ENCODE measurements at regions not wholly inside any gene's neighbourhood (a gene's known extent, or its start where the extent isn't known, plus 50 kb on each side); places are given as distances from the start of the nearest gene placed in this dataset.

DNA sequence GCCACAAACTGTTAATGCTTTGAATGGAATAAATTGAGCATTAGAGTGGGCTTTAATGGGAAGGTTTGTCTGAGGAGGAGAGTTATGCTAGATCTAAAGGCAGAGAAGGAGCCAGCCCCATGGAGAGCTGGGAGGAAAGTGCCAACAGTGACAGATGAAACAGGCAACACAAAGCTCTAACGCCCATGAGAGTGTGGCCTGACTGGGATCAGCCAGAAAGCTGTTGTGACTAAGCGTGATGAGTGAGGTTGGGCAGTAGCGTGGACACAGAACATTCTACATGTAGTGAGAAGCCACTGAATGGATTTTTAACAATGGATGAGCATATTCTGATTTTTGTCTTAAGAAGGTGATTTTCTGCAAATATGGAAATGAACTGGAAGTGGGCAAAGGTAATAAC lies 185.3 kb upstream of the SIX2 start:
- Histone ChIP-seq H3K36me3 (replicated peaks in 1 of 2; ENCODE audit: control insufficient read depth in 2 of 2, insufficient read depth in 2 of 2, low read length in 2 of 2) (no peaks in the 10 kb centered on the region), H2AFZ (ENCODE audit: low read length) (no peak overlapping the region), H3K9me3 (replicated peaks in 1 of 2; ENCODE audit: control insufficient read depth in 2 of 2, insufficient read depth in 1 of 2, low read depth in 1 of 2, low read length in 2 of 2) (no peaks in the 10 kb centered on the region), H3K79me1 (ENCODE audit: low read depth, low read length) (no peaks in the 10 kb centered on the region), H3K4me2 (ENCODE audit: insufficient read depth, low read length, poor library complexity, severe bottlenecking) (no peak overlapping the region), H2BK12ac (ENCODE audit: low read length) (no peak overlapping the region), H3K9ac (ENCODE audit: low read depth, low read length, poor library complexity) (no peak overlapping the region), H3K4ac (ENCODE audit: low read length) (no peak overlapping the region), H3K27me3 (ENCODE audit: control insufficient read depth in 3 of 3, insufficient read depth in 3 of 3, low read depth in 1 of 3, low read length in 3 of 3) (no peaks in the 10 kb centered on the region), H3K4me1 (ENCODE audit: control insufficient read depth in 2 of 2, insufficient read depth in 1 of 2, low read depth in 1 of 2, low read length in 2 of 2) (no peaks in the 10 kb centered on the region), H4K8ac (ENCODE audit: low read depth, low read length) (no peak overlapping the region), H3K4me3 (ENCODE audit: low read length in 2 of 2) (no peak overlapping the region), H3K14ac (ENCODE audit: low read length) (no peak overlapping the region), H4K91ac (ENCODE audit: low read depth, low read length, poor library complexity) (no peak overlapping the region), H3K18ac (ENCODE audit: low read length) (no peak overlapping the region), H2BK120ac (ENCODE audit: low read depth, low read length) (no peak overlapping the region), H2BK5ac (ENCODE audit: low read length) (no peak overlapping the region), H2BK15ac (ENCODE audit: low read length) (no peak overlapping the region), H2AK5ac (ENCODE audit: low read depth, low read length) (no peak overlapping the region), H3K23ac (ENCODE audit: low read depth, low read length, poor library complexity) (no peak overlapping the region), H3K27ac (replicated peaks; ENCODE audit: low read length) (no peak overlapping the region)
- no CpG with 5 or more reads among the region's 3 CpGs for WGBS, 2 donors (ENCODE audit: extremely low coverage in 2 of 2, insufficient read length in 2 of 2, insufficient replicate concordance in 1 of 2)
- no peak for DNase-seq (ENCODE audit: low spot score)

DNA sequence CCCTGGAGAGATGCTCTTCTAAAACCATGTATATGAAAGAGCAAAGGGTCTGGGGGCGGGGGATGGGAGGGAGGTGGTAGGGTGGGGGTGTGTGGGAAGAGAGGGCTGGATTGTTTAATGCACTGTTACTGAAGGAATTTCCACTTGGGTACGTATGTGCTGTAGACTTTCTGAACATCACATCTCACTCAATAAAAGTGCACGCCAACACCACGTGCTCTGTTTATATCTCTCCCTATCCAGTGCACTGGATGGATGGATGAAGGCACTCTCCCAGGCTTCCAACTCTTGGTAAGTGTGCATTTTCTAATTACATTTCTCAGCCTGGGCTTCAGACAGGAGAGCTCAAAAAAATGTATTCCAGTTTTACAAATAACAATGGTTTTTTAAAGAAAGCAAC lies 184.3 kb upstream of the SIX2 start:
- no peak for DNase-seq (ENCODE audit: low spot score)

DNA sequence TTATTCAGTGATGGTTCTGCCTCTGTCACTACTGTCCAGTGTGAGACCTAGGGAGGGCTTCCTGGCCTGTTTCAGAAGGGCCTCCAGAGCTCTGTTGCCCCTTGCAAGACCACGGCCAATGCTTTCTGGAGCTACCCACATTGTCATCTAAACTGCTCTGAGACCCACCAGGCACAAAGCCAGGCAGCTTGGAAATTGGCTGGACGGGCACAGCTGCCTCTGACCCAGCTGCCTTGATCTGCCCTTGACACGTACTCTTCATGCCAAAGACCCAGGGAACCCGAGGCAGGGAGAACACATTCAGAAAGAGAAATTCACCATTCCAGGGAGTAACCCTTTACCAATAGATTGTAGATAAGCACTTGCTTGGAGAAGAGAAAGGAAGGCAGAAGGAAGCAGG lies 183.7 kb upstream of the SIX2 start:
- Histone ChIP-seq H2AFZ (ENCODE audit: low read length) (no peak overlapping the region), H3K4ac (ENCODE audit: low read length) (no peak overlapping the region), H4K91ac (ENCODE audit: low read depth, low read length, poor library complexity) (no peak overlapping the region), H3K9ac (ENCODE audit: low read depth, low read length, poor library complexity) (no peak overlapping the region), H3K23ac (ENCODE audit: low read depth, low read length, poor library complexity) (no peak overlapping the region), H3K9me3 (replicated peaks in 1 of 2; ENCODE audit: control insufficient read depth in 2 of 2, insufficient read depth in 1 of 2, low read depth in 1 of 2, low read length in 2 of 2) (no peaks in the 10 kb centered on the region), H3K14ac (ENCODE audit: low read length) (no peak overlapping the region), H2BK12ac (ENCODE audit: low read length) (no peak overlapping the region), H3K18ac (ENCODE audit: low read length) (no peak overlapping the region), H3K79me1 (ENCODE audit: low read depth, low read length) (no peaks in the 10 kb centered on the region), H2BK120ac (ENCODE audit: low read depth, low read length) (no peak overlapping the region), H3K36me3 (replicated peaks in 1 of 2; ENCODE audit: control insufficient read depth in 2 of 2, insufficient read depth in 2 of 2, low read length in 2 of 2) (no peaks in the 10 kb centered on the region), H2AK5ac (ENCODE audit: low read depth, low read length) (no peak overlapping the region), H3K4me1 (ENCODE audit: control insufficient read depth in 2 of 2, insufficient read depth in 1 of 2, low read depth in 1 of 2, low read length in 2 of 2) (no peaks in the 10 kb centered on the region), H2BK15ac (ENCODE audit: low read length) (no peak overlapping the region), H2BK5ac (ENCODE audit: low read length) (no peak overlapping the region), H3K4me2 (ENCODE audit: insufficient read depth, low read length, poor library complexity, severe bottlenecking) (no peak overlapping the region), H4K8ac (ENCODE audit: low read depth, low read length) (no peak overlapping the region), H3K27me3 (ENCODE audit: control insufficient read depth in 3 of 3, insufficient read depth in 3 of 3, low read depth in 1 of 3, low read length in 3 of 3) (no peaks in the 10 kb centered on the region), H3K4me3 (ENCODE audit: low read length in 2 of 2) (no peak overlapping the region), H3K27ac (replicated peaks; ENCODE audit: low read length) (no peak overlapping the region)
- WGBS, 2 donors (ENCODE audit: extremely low coverage in 2 of 2, insufficient read length in 2 of 2, insufficient replicate concordance in 1 of 2), result no CpG with 5 or more reads among the region's 4 CpGs
- DNase-seq (ENCODE audit: low spot score), result no peak

More for the DNA sequence above, 184.3 kb upstream of the SIX2 start:
- Histone ChIP-seq H3K4ac (ENCODE audit: low read length) (no peak overlapping the region), H3K9me3 (replicated peaks in 1 of 2; ENCODE audit: control insufficient read depth in 2 of 2, insufficient read depth in 1 of 2, low read depth in 1 of 2, low read length in 2 of 2) (no peaks in the 10 kb centered on the region), H3K9ac (ENCODE audit: low read depth, low read length, poor library complexity) (no peak overlapping the region), H3K4me3 (ENCODE audit: low read length in 2 of 2) (no peak overlapping the region), H4K8ac (ENCODE audit: low read depth, low read length) (no peak overlapping the region), H2BK5ac (ENCODE audit: low read length) (no peak overlapping the region), H3K4me2 (ENCODE audit: insufficient read depth, low read length, poor library complexity, severe bottlenecking) (no peak overlapping the region), H2BK15ac (ENCODE audit: low read length) (no peak overlapping the region), H3K14ac (ENCODE audit: low read length) (no peak overlapping the region), H3K79me1 (ENCODE audit: low read depth, low read length) (no peaks in the 10 kb centered on the region), H3K23ac (ENCODE audit: low read depth, low read length, poor library complexity) (no peak overlapping the region), H4K91ac (ENCODE audit: low read depth, low read length, poor library complexity) (no peak overlapping the region), H3K18ac (ENCODE audit: low read length) (no peak overlapping the region), H3K27ac (replicated peaks; ENCODE audit: low read length) (no peak overlapping the region), H3K36me3 (replicated peaks in 1 of 2; ENCODE audit: control insufficient read depth in 2 of 2, insufficient read depth in 2 of 2, low read length in 2 of 2) (no peaks in the 10 kb centered on the region), H2AK5ac (ENCODE audit: low read depth, low read length) (no peak overlapping the region), H2BK120ac (ENCODE audit: low read depth, low read length) (no peak overlapping the region), H2AFZ (ENCODE audit: low read length) (no peak overlapping the region), H3K4me1 (ENCODE audit: control insufficient read depth in 2 of 2, insufficient read depth in 1 of 2, low read depth in 1 of 2, low read length in 2 of 2) (no peaks in the 10 kb centered on the region), H3K27me3 (ENCODE audit: control insufficient read depth in 3 of 3, insufficient read depth in 3 of 3, low read depth in 1 of 3, low read length in 3 of 3) (no peaks in the 10 kb centered on the region), H2BK12ac (ENCODE audit: low read length) (no peak overlapping the region)
- WGBS, 2 donors (ENCODE audit: extremely low coverage in 2 of 2, insufficient read length in 2 of 2, insufficient replicate concordance in 1 of 2), result no CpG with 5 or more reads among the region's 4 CpGs

DNA sequence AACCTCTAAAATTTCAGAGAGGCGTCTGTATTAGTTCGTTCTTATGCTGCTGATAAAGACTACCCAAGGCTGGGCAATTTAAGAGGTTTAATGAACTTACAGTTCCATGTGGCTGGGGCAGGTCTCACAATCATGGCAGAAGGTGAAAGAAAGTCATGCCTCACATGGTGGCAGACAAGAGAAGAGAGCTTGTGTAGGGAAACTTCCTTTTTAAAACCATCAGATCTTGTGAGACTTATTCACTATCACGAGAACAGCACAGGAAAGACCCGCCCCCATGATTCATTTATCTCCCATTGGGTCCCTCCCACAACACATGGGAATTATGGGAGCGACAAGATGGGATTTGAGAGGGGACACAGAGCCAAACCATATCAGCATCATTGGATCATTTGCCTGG lies 183.2 kb upstream of the SIX2 start:
- H3K27ac ChIP-seq (replicated peaks; ENCODE audit: low read length), result no peak overlapping the region
- no peaks in the 10 kb centered on the region for H3K79me1 ChIP-seq (ENCODE audit: low read depth, low read length)
- H3K23ac ChIP-seq (ENCODE audit: low read depth, low read length, poor library complexity), result no peak overlapping the region
- no peak overlapping the region for H3K18ac ChIP-seq (ENCODE audit: low read length)
- H2BK120ac ChIP-seq (ENCODE audit: low read depth, low read length), result no peak overlapping the region
- no peaks in the 10 kb centered on the region for H3K36me3 ChIP-seq (replicated peaks in 1 of 2; ENCODE audit: control insufficient read depth in 2 of 2, insufficient read depth in 2 of 2, low read length in 2 of 2)
- H3K4me1 ChIP-seq (ENCODE audit: control insufficient read depth in 2 of 2, insufficient read depth in 1 of 2, low read depth in 1 of 2, low read length in 2 of 2), result no peaks in the 10 kb centered on the region
- no peak overlapping the region for H2BK12ac ChIP-seq (ENCODE audit: low read length)
- no peak overlapping the region for H3K14ac ChIP-seq (ENCODE audit: low read length)
- no peak overlapping the region for H4K8ac ChIP-seq (ENCODE audit: low read depth, low read length)
- H4K91ac ChIP-seq (ENCODE audit: low read depth, low read length, poor library complexity), result no peak overlapping the region
- H3K4me3 ChIP-seq (ENCODE audit: low read length in 2 of 2), result no peak overlapping the region
- H3K9ac ChIP-seq (ENCODE audit: low read depth, low read length, poor library complexity), result no peak overlapping the region
- no peaks in the 10 kb centered on the region for H3K27me3 ChIP-seq (ENCODE audit: control insufficient read depth in 3 of 3, insufficient read depth in 3 of 3, low read depth in 1 of 3, low read length in 3 of 3)
- no CpG with 5 or more reads among the region's 5 CpGs for WGBS, 2 donors (ENCODE audit: extremely low coverage in 2 of 2, insufficient read length in 2 of 2, insufficient replicate concordance in 1 of 2)
- no peak overlapping the region for H2BK15ac ChIP-seq (ENCODE audit: low read length)
- H2AK5ac ChIP-seq (ENCODE audit: low read depth, low read length), result no peak overlapping the region
- no peaks in the 10 kb centered on the region for H3K9me3 ChIP-seq (replicated peaks in 1 of 2; ENCODE audit: control insufficient read depth in 2 of 2, insufficient read depth in 1 of 2, low read depth in 1 of 2, low read length in 2 of 2)
- DNase-seq (ENCODE audit: low spot score), result no peak
- no peak overlapping the region for H2BK5ac ChIP-seq (ENCODE audit: low read length)
- no peak overlapping the region for H3K4me2 ChIP-seq (ENCODE audit: insufficient read depth, low read length, poor library complexity, severe bottlenecking)
- H3K4ac ChIP-seq (ENCODE audit: low read length), result no peak overlapping the region
- no peak overlapping the region for H2AFZ ChIP-seq (ENCODE audit: low read length)
